Upper lobe of left lung (tissue), 4 donors: ENCODE measurements at regions not wholly inside any gene's neighbourhood (a gene's known extent, or its start where the extent isn't known, plus 50 kb on each side); places are given as distances from the start of the nearest gene placed in this dataset.

ENCODE experiments used
- POLR2A ChIP-seq, 4 donors: fragments of 450-650 bp; IDR thresholded peaks; one replicate each; pipeline ENCODE4 v1.5.1; 2016 to 2017; ENCODE audit warnings: antibody characterized with exemption in 4 of 4, mild to moderate bottlenecking in 2 of 4
- TF ChIP-seq, protein P1 (sequence below), 6 experiments: fragments of 450-650 bp in 4 of 6; fragments of 200-600 bp in 2 of 6; sonication (generic) in 2 of 6; IDR thresholded peaks; one replicate each; pipeline ENCODE4 v1.5.1; 2016 to 2019; ENCODE audit warnings: antibody characterized with exemption in 6 of 6

DNA sequence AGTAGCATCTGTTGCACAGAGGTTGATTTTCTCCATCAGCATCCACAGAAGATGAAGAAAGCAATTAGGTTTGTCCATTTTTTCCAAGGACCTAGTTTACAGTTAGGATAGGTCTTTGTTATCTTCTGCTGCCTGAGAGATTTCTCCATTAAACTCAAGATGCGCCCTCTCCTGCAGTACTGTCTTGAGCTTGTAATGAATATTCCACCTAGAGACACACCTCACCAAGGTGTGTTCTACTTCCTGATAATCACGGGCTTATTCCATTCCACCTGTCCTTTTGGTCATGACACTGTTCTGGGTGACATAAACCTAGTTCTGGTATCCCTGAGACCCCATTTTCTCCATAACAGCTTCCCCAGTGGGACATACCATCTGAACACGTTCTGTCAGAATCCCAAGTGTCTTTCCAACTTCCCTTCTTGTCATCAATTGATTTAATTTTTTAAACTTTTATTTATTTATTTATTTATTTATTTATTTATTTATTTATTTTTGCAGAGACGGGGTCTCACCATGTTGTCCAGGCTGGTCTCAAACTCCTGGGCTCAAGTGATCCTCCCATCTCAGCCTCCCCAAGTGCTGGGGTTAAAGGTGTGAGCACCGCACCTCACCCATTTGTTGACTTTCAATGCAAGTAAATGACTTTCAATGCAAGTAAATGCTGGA, 75.6 kb upstream of the HS3ST5 start:
- no peak for TF ChIP-seq POLR2A (IDR thresholded peaks at IDR 0.05)
- TF ChIP-seq, protein P1, sequence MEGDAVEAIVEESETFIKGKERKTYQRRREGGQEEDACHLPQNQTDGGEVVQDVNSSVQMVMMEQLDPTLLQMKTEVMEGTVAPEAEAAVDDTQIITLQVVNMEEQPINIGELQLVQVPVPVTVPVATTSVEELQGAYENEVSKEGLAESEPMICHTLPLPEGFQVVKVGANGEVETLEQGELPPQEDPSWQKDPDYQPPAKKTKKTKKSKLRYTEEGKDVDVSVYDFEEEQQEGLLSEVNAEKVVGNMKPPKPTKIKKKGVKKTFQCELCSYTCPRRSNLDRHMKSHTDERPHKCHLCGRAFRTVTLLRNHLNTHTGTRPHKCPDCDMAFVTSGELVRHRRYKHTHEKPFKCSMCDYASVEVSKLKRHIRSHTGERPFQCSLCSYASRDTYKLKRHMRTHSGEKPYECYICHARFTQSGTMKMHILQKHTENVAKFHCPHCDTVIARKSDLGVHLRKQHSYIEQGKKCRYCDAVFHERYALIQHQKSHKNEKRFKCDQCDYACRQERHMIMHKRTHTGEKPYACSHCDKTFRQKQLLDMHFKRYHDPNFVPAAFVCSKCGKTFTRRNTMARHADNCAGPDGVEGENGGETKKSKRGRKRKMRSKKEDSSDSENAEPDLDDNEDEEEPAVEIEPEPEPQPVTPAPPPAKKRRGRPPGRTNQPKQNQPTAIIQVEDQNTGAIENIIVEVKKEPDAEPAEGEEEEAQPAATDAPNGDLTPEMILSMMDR (IDR thresholded peaks at IDR 0.05) = no peak
